GM12878 (cell line): ENCODE measurements at regions not wholly inside any gene's neighbourhood (a gene's known extent, or its start where the extent isn't known, plus 50 kb on each side); places are given as distances from the start of the nearest gene placed in this dataset.

ENCODE experiments used
- ATAC-seq: fragments of 200-7000 bp; cut with Tn5 transposase; 3 replicates; pipeline ENCODE4 v1.9.1; 2020; ENCODE audit warnings: mild to moderate bottlenecking, moderate library complexity
- BruUV-seq: library from RNA; stranded (reverse); fragments of 400-500 nt; replicated peaks from 2 replicates; lab custom pipeline; 2021; lab: Mats Ljungman, UMichigan
- CTCF ChIA-PET: fragments of 300-600 bp; sonication (Branson Sonifier 250); formaldehyde crosslinking; extraction: SDS; loops from one replicate; lab custom pipeline; 2021; ENCODE audit warnings: inconsistent platforms; lab: Yijun Ruan, JAX
- POLR2A ChIA-PET: fragments of 350-600 bp; formaldehyde crosslinking; extraction: SDS; loops from one replicate; lab custom pipeline; 2021; ENCODE audit warnings: inconsistent platforms; lab: Charles Lee
- RAD21 ChIA-PET: fragments of 300-600 bp; sonication (Branson Sonifier 250); formaldehyde crosslinking; loops from one replicate; lab custom pipeline; 2023; ENCODE audit warnings: antibody characterized with exemption; ENCODE audit not compliant: unreplicated experiment; lab: Charles Lee
- SMC1A ChIA-PET: fragments of 300-600 bp; sonication (Branson Sonifier 250); formaldehyde crosslinking; loops from one replicate; lab custom pipeline; 2023; ENCODE audit not compliant: unreplicated experiment, uncharacterized antibody; lab: Charles Lee
- DNase-seq: peaks from one replicate; pipeline ENCODE4 v3.0.0-alpha.2; 2011; ENCODE audit warnings: low read depth, low spot score
- FAIRE-seq: peaks from 3 replicates; lab custom pipeline; 2011; peaks lifted over from hg19 to GRCh38; lab: Jason Lieb, UNC
- H2AFZ ChIP-seq: 2 replicates; pipeline ENCODE4 v1.6.0; 2011; ENCODE audit warnings: low read depth, low read length, control low read depth; ENCODE audit not compliant: control insufficient read depth
- H3K27ac ChIP-seq: 2 replicates; pipeline ENCODE4 v1.5.1; 2011; ENCODE audit warnings: control low read depth; ENCODE audit not compliant: control insufficient read depth, insufficient read depth
- H3K27me3 ChIP-seq, 2 experiments: replicated peaks in 1 of 2; 2 replicates each; pipeline versions ENCODE4 v1.6.0 to v1.6.1; 2011; ENCODE audit warnings: low read length in 1 of 2; ENCODE audit not compliant: control insufficient read depth in 2 of 2, insufficient read depth in 2 of 2
- H3K36me3 ChIP-seq, 2 experiments: 2 replicates each; pipeline ENCODE4 v1.5.1; 2011; ENCODE audit warnings: low read length in 1 of 2; ENCODE audit not compliant: control insufficient read depth in 2 of 2, insufficient read depth in 2 of 2
- H3K4me1 ChIP-seq: 2 replicates; pipeline ENCODE4 v1.6.1; 2011; ENCODE audit warnings: mild to moderate bottlenecking, low read length, moderate library complexity, mixed read lengths; ENCODE audit not compliant: control insufficient read depth, insufficient read depth
- H3K4me2 ChIP-seq: 2 replicates; pipeline ENCODE4 v1.6.0; 2011; ENCODE audit warnings: control low read depth; ENCODE audit not compliant: control insufficient read depth, insufficient read depth
- H3K4me3 ChIP-seq: fragments of 200-600 bp; sonication (generic); 2 replicates; pipeline ENCODE4 v1.5.1; 2016
- H3K79me2 ChIP-seq: 2 replicates; pipeline ENCODE4 v1.6.0; 2011; ENCODE audit warnings: low read length; ENCODE audit not compliant: control insufficient read depth, insufficient read depth
- H3K9ac ChIP-seq: 2 replicates; pipeline ENCODE4 v1.8.0; 2011; ENCODE audit warnings: low read length, control low read depth, mixed read lengths; ENCODE audit not compliant: control insufficient read depth, insufficient read depth
- H3K9me3 ChIP-seq: replicated peaks from 3 replicates; pipeline ENCODE4 v1.5.1; 2011; ENCODE audit warnings: mild to moderate bottlenecking, low read length; ENCODE audit not compliant: control insufficient read depth, insufficient read depth
- H4K20me1 ChIP-seq: 2 replicates; pipeline ENCODE4 v1.6.0; 2011; ENCODE audit not compliant: control insufficient read depth, insufficient read depth
- ASH2L ChIP-seq: fragments of 300-600, 200-600 bp; sonication (generic); IDR thresholded peaks from 2 replicates; pipeline ENCODE4 v1.6.1; 2017; ENCODE audit warnings: low read depth, mild to moderate bottlenecking, borderline replicate concordance
- BCL11A ChIP-seq: IDR thresholded peaks from 2 replicates; pipeline ENCODE4 v1.6.1; 2011; ENCODE audit warnings: low read depth, low read length
- CEBPB ChIP-seq, 2 experiments: fragments of 150-350 bp in 1 of 2; IDR thresholded peaks; 2 replicates each; pipeline ENCODE4 v1.6.1; 2012 to 2014; ENCODE audit warnings: low read depth in 2 of 2, low read length in 2 of 2, borderline replicate concordance in 1 of 2, inconsistent platforms in 1 of 2
- CEBPZ ChIP-seq: fragments of 150-350 bp; IDR thresholded peaks from 2 replicates; pipeline ENCODE4 v1.6.1; 2016; ENCODE audit warnings: low read depth, low read length
- CHD4 ChIP-seq: fragments of 200-600 bp; sonication (generic); IDR thresholded peaks from 2 replicates; pipeline ENCODE4 v1.6.1; 2016; ENCODE audit warnings: mild to moderate bottlenecking
- PKNOX1 ChIP-seq: fragments of 450-650 bp; IDR thresholded peaks from 2 replicates; pipeline ENCODE4 v1.6.1; 2016; ENCODE audit warnings: mild to moderate bottlenecking
- POLR2AphosphoS5 ChIP-seq: IDR thresholded peaks from 2 replicates; pipeline ENCODE4 v1.6.1; 2011; ENCODE audit warnings: mild to moderate bottlenecking, low read length, inconsistent platforms
- RAD51 ChIP-seq: fragments of 450-650 bp; IDR thresholded peaks from 2 replicates; pipeline ENCODE4 v1.6.1; 2016; ENCODE audit warnings: moderate library complexity, mild to moderate bottlenecking, inconsistent platforms
- RB1 ChIP-seq: fragments of 450-650 bp; formaldehyde crosslinking; IDR thresholded peaks from 2 replicates; pipeline ENCODE4 v1.6.1; 2017; ENCODE audit warnings: mild to moderate bottlenecking, borderline replicate concordance
- SRF ChIP-seq, 2 experiments: IDR thresholded peaks; 2 replicates each; pipeline ENCODE4 v1.6.1; 2011; ENCODE audit warnings: low read depth in 2 of 2, low read length in 2 of 2, mild to moderate bottlenecking in 1 of 2, moderate library complexity in 1 of 2
- TARDBP ChIP-seq: IDR thresholded peaks from 2 replicates; pipeline ENCODE4 v1.6.1; 2016; ENCODE audit warnings: borderline replicate concordance
- TCF12 ChIP-seq: IDR thresholded peaks from 2 replicates; pipeline ENCODE4 v1.6.1; 2011; ENCODE audit warnings: low read depth, mild to moderate bottlenecking, low read length
- ZNF687 ChIP-seq: fragments of 450-650 bp; IDR thresholded peaks from 2 replicates; pipeline ENCODE4 v1.6.1; 2017; ENCODE audit warnings: mild to moderate bottlenecking, moderate library complexity
- in situ Hi-C: fragments of 300-500 bp; cut with MboI; formaldehyde crosslinking; loops from 9 replicates; pipeline ENCODE4 v1.14.3; 2018; ENCODE audit warnings: mixed read lengths
- intact Hi-C: fragments of 100-400 bp; cut with micrococcal nuclease; formaldehyde crosslinking; loops from one replicate; pipeline ENCODE4 v1.14.2; 2022; ENCODE audit not compliant: unreplicated experiment
- TF ChIP-seq, protein P1 (sequence below): fragments of 450-650 bp; IDR thresholded peaks from 2 replicates; pipeline ENCODE4 v1.6.1; 2017; ENCODE audit warnings: mild to moderate bottlenecking, moderate library complexity

DNA sequence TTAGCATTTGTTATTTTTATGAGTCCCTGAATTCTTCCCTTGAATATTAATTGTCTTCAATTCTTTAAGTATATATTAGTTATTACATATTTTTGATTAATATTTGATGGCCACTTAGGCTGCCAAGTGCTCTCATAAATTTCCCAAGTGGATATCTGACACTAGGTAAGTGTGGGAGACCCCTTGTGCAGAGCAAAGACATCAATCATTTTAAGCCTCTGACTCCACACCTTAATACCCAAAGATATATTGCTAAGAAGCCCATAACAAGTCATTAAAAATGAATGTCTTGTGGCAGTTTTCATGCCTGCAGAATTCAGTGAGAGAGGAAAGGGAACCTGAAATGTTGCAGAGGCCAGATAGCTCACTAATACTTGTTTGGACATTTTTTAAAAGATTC, 58.4 kb upstream of the PROX1 start:
- H3K36me3 ChIP-seq, result no peaks in the 10 kb centered on the region
- ATAC-seq (no peak), DNase-seq (no peak), FAIRE-seq (no peak)
- no peaks in the 10 kb centered on the region for H4K20me1 ChIP-seq
- no peaks in the 10 kb centered on the region for H3K27me3 ChIP-seq
- intact Hi-C loops (no loop called here), in situ Hi-C loops (no loop called here)
- CTCF ChIA-PET, result no interaction called here
- RAD21 ChIA-PET, result no interaction called here
- POLR2A ChIA-PET, result no interaction called here
- no peak overlapping the region for H3K4me2 ChIP-seq
- no TSS peak for BruUV-seq
- H2AFZ ChIP-seq, result no peak overlapping the region
- no peaks in the 10 kb centered on the region for H3K4me1 ChIP-seq
- no peak overlapping the region for H3K27ac ChIP-seq
- H3K9me3 ChIP-seq, result no peaks in the 10 kb centered on the region
- no peak overlapping the region for H3K4me3 ChIP-seq
- no peak overlapping the region for H3K9ac ChIP-seq
- SMC1A ChIA-PET, result no interaction called here
- H3K79me2 ChIP-seq, result no peaks in the 10 kb centered on the region
- TF ChIP-seq ASH2L (no peak), SRF (IDR thresholded peaks at IDR 0.05; ENCODE audit: low read depth in 2 of 2, low read length in 2 of 2) (no peak), TARDBP (no peak), ZNF687 (no peak), CEBPZ (no peak), CHD4 (no peak), PKNOX1 (no peak), TCF12 (no peak), BCL11A (no peak), POLR2AphosphoS5 (no peak), RAD51 (no peak), RB1 (no peak), CEBPB (IDR thresholded peaks at IDR 0.05; ENCODE audit: borderline replicate concordance in 1 of 2, low read depth in 2 of 2, low read length in 2 of 2) (no peak)
- TF ChIP-seq, protein P1, sequence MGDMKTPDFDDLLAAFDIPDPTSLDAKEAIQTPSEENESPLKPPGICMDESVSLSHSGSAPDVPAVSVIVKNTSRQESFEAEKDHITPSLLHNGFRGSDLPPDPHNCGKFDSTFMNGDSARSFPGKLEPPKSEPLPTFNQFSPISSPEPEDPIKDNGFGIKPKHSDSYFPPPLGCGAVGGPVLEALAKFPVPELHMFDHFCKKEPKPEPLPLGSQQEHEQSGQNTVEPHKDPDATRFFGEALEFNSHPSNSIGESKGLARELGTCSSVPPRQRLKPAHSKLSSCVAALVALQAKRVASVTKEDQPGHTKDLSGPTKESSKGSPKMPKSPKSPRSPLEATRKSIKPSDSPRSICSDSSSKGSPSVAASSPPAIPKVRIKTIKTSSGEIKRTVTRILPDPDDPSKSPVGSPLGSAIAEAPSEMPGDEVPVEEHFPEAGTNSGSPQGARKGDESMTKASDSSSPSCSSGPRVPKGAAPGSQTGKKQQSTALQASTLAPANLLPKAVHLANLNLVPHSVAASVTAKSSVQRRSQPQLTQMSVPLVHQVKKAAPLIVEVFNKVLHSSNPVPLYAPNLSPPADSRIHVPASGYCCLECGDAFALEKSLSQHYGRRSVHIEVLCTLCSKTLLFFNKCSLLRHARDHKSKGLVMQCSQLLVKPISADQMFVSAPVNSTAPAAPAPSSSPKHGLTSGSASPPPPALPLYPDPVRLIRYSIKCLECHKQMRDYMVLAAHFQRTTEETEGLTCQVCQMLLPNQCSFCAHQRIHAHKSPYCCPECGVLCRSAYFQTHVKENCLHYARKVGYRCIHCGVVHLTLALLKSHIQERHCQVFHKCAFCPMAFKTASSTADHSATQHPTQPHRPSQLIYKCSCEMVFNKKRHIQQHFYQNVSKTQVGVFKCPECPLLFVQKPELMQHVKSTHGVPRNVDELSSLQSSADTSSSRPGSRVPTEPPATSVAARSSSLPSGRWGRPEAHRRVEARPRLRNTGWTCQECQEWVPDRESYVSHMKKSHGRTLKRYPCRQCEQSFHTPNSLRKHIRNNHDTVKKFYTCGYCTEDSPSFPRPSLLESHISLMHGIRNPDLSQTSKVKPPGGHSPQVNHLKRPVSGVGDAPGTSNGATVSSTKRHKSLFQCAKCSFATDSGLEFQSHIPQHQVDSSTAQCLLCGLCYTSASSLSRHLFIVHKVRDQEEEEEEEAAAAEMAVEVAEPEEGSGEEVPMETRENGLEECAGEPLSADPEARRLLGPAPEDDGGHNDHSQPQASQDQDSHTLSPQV, result no peak
